ENCODE measurements at regions not wholly inside any gene's neighbourhood (a gene's known extent, or its start where the extent isn't known, plus 50 kb on each side); places are given as distances from the start of the nearest gene placed in this dataset.

DNA sequence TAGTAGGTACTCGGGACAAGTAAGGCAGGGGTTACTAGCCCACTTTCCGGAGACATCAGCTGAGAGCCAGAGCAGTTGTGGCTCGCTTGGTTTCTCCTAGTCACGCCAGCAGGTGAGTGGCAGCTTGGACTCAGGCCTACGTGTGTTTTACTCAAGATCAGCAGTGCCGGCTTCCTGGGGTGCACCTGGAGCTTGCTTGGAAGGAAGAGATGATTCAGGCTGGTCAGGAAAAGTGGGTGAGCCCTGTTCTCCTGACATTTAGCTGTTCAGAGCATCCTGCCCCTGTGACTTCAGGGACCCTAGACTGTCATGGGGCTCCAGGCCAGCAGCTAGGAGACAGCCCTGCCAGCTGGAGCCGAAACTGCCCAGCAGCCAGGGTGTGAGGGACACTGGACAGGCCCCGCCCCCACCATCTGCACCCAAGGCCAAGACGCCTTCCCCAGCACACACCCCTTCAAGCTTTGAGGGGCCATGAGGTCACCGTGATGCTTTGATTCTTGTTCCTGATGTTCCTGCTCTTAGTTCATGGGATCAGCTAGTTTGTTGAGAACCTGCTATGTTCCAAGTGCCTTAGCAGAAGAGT, 238.0 kb upstream of the CIBAR2 start:
- H3K4me3 ChIP-seq (ENCODE audit: low read length): no peak overlapping the region
- no peak for TF ChIP-seq CTCF (conservative IDR thresholded peaks at IDR 0.05; ENCODE audit: low read depth, low read length)
- DNase-seq (ENCODE audit: low read depth): no peak

- no peak for TF ChIP-seq CTCF (conservative IDR thresholded peaks at IDR 0.05; ENCODE audit: low read depth, low read length)
- H3K4me3 ChIP-seq (ENCODE audit: low read length): no peak overlapping the region
- peak; percentile 96 for DNase-seq (ENCODE audit: low read depth)
Observed at GRCh38 chr16:85350973-85351372, 238.7 kb upstream of the CIBAR2 start.

DNA sequence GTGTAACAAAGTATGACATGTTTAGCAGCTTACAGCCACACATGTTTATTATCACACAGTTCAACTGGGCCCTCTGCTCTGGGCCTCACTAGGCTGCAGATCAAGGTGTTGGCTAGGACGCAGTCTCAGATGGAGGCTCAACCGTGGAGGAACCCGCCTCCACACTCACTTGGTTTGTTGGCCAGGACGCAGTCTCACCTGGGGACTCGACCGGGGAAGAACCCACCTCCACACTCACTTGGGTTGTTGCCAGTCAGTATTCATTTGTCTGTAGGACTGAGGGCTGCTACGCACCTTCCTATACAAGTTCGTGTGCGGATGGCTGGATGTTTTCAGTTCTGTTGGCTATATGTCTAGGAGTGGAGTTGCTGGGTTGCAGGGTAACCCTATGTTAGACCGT, 240.7 kb upstream of the CIBAR2 start:
- TF ChIP-seq CTCF (conservative IDR thresholded peaks at IDR 0.05; ENCODE audit: low read depth, low read length): no peak
- no peak overlapping the region for H3K4me3 ChIP-seq (ENCODE audit: low read length)
- no peak for DNase-seq (ENCODE audit: low read depth)

GRCh38 chr16:85353839-85354685, 241.8 kb upstream of the CIBAR2 start:
- TF ChIP-seq CTCF (conservative IDR thresholded peaks at IDR 0.05; ENCODE audit: low read depth, low read length): no peak
- H3K4me3 ChIP-seq (ENCODE audit: low read length): no peak overlapping the region
- DNase-seq (ENCODE audit: low read depth): no peak

DNA sequence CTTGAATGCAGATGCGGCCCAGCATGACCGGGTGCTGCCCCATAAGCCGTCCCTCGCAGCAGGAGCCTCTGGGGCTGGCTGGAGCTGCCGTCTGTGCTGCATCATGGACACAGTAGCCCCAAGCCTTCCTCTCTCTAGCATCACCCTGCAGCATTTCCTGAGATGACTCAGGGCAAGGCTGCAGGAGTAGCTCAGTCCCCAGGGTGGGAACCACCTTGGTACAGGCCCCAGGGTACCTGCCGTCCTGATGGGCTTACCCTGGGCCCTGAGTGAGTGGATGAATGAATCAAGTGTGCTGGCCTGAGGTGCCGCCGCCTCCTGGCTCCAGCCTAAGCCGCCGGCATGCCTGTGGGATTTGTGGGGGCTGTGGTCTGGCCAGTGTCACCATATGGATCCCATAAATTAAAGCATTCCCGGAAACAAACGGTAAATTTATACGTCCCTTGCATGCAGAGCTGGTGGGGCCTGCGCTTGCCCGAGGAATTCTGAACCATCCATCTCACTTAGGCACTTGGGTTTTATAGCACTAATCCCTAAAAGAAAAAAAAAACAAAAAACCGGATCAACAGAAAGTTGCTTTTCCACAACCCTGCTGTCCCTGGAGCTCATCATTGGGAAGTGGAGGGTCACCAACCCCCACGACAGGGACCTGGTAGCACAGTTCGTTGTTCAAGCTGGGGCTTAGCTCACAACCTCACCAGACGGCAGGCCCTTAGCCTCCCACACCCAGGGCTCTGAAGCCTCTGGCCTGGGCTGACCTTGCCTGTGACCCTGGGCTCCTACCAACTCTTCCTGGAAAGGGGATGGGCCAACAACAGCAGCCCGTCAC, 242.6 kb upstream of the CIBAR2 start:
- no peak overlapping the region for H3K4me3 ChIP-seq (ENCODE audit: low read length)
- DNase-seq (ENCODE audit: low read depth): peak; percentile 58
- TF ChIP-seq CTCF (conservative IDR thresholded peaks at IDR 0.05; ENCODE audit: low read depth, low read length): no peak

DNA sequence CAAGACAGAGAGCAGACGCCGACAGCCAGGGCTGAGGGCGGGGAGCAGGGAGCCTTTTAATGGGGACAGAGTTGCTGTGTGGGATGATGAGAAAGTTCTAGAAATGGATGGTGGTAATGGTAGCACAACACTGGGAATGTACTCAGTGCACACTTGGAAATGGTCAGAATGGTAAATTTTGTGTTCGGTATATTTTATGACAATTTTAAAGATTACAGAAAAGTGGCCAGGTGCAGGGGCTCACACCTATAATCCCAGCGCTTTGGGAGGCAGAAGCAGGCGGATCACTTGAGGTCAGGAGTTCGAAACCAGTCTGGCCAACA, 243.2 kb upstream of the CIBAR2 start:
- no peak for TF ChIP-seq CTCF (conservative IDR thresholded peaks at IDR 0.05; ENCODE audit: low read depth, low read length)
- DNase-seq (ENCODE audit: low read depth): no peak

More for the DNA sequence above, 243.2 kb upstream of the CIBAR2 start:
- no peak overlapping the region for H3K4me3 ChIP-seq (ENCODE audit: low read length)
